ENCODE measurements at regions not wholly inside any gene's neighbourhood (a gene's known extent, or its start where the extent isn't known, plus 50 kb on each side); places are given as distances from the start of the nearest gene placed in this dataset.

- TF ChIP-seq TCF12 (IDR thresholded peaks at IDR 0.05; ENCODE audit: low read depth) (no peak), EGR1 (IDR thresholded peaks at IDR 0.05) (no peak), EP300 (IDR thresholded peaks at IDR 0.05; ENCODE audit: borderline replicate concordance) (no peak), MAX (IDR thresholded peaks at IDR 0.05) (no peak), USF1 (IDR thresholded peaks at IDR 0.05) (no peak), RAD21 (IDR thresholded peaks at IDR 0.05; ENCODE audit: low read depth) (no peak), NFIC (IDR thresholded peaks at IDR 0.05) (no peak), TEAD4 (IDR thresholded peaks at IDR 0.05) (no peak), CREB1 (IDR thresholded peaks at IDR 0.05; ENCODE audit: low read depth) (no peak), CEBPB (IDR thresholded peaks at IDR 0.05) (no peak), YY1 (IDR thresholded peaks at IDR 0.05; ENCODE audit: low read depth) (no peak)
These were observed 198.0 kb upstream of the EPHA5 start for GRCh38 chr4:65868096-65868824.

GRCh38 chr4:65865489-65865888 lies 195.2 kb upstream of the EPHA5 start:
- TF ChIP-seq NFIC (IDR thresholded peaks at IDR 0.05) (no peak), RAD21 (IDR thresholded peaks at IDR 0.05; ENCODE audit: low read depth) (peak; percentile 50)

- no peak for TF ChIP-seq YY1 (IDR thresholded peaks at IDR 0.05; ENCODE audit: low read depth)
- no peak for TF ChIP-seq CREB1 (IDR thresholded peaks at IDR 0.05; ENCODE audit: low read depth)
- no peak for TF ChIP-seq ZBTB7A (IDR thresholded peaks at IDR 0.05; ENCODE audit: low read depth)
- no peak for TF ChIP-seq MAX (IDR thresholded peaks at IDR 0.05)
- no peak for TF ChIP-seq TEAD4 (IDR thresholded peaks at IDR 0.05)
- no peak for TF ChIP-seq EGR1 (IDR thresholded peaks at IDR 0.05)
- no peak for TF ChIP-seq FOXM1 (IDR thresholded peaks at IDR 0.05; ENCODE audit: borderline replicate concordance, low read depth)
- TF ChIP-seq REST (IDR thresholded peaks at IDR 0.05; ENCODE audit: low read depth) = no peak
- TF ChIP-seq NFIC (IDR thresholded peaks at IDR 0.05) = no peak
- no peak for TF ChIP-seq CEBPB (IDR thresholded peaks at IDR 0.05)
- no peak for TF ChIP-seq TCF12 (IDR thresholded peaks at IDR 0.05; ENCODE audit: low read depth)
- no peak for TF ChIP-seq EP300 (IDR thresholded peaks at IDR 0.05; ENCODE audit: borderline replicate concordance)
- TF ChIP-seq USF1 (IDR thresholded peaks at IDR 0.05) = no peak
- TF ChIP-seq RAD21 (IDR thresholded peaks at IDR 0.05; ENCODE audit: low read depth) = no peak
- no peak for TF ChIP-seq TAF1 (IDR thresholded peaks at IDR 0.05; ENCODE audit: low read depth)
These were observed 191.7 kb upstream of the EPHA5 start for GRCh38 chr4:65861993-65862392.

- TF ChIP-seq FOXM1 (IDR thresholded peaks at IDR 0.05; ENCODE audit: borderline replicate concordance, low read depth) = no peak
- TF ChIP-seq USF1 (IDR thresholded peaks at IDR 0.05) = no peak
- no peak for TF ChIP-seq ZBTB7A (IDR thresholded peaks at IDR 0.05; ENCODE audit: low read depth)
- no peak for TF ChIP-seq TCF12 (IDR thresholded peaks at IDR 0.05; ENCODE audit: low read depth)
- TF ChIP-seq NFIC (IDR thresholded peaks at IDR 0.05) = no peak
- no peak for TF ChIP-seq MAX (IDR thresholded peaks at IDR 0.05)
- no peak for TF ChIP-seq REST (IDR thresholded peaks at IDR 0.05; ENCODE audit: low read depth)
These were observed 175.0 kb upstream of the EPHA5 start for GRCh38 chr4:65845199-65845773.

GRCh38 chr4:65839164-65839931 lies 169.1 kb upstream of the EPHA5 start:
- TF ChIP-seq TCF12 (IDR thresholded peaks at IDR 0.05; ENCODE audit: low read depth) = no peak
